Ishikawa (cell line): ENCODE measurements at regions not wholly inside any gene's neighbourhood (a gene's known extent, or its start where the extent isn't known, plus 50 kb on each side); places are given as distances from the start of the nearest gene placed in this dataset.
A peak's percentile ranks its signal among the peaks of the same experiment; 100 is the strongest.

Experiments used
- CEBPB ChIP-seq: IDR thresholded peaks from 2 replicates; pipeline ENCODE4 v1.6.1; 2012
- CREB1 ChIP-seq: IDR thresholded peaks from 2 replicates; pipeline ENCODE4 v1.6.1; 2012; ENCODE audit warnings: low read depth
- EGR1 ChIP-seq: IDR thresholded peaks from 2 replicates; pipeline ENCODE4 v1.6.1; 2012
- EP300 ChIP-seq: IDR thresholded peaks from 2 replicates; pipeline ENCODE4 v1.6.1; 2012; ENCODE audit warnings: borderline replicate concordance
- FOXM1 ChIP-seq: IDR thresholded peaks from 2 replicates; pipeline ENCODE4 v1.6.1; 2012; ENCODE audit warnings: low read depth, borderline replicate concordance
- NFIC ChIP-seq: IDR thresholded peaks from 2 replicates; pipeline ENCODE4 v1.6.1; 2012
- RAD21 ChIP-seq: IDR thresholded peaks from 2 replicates; pipeline ENCODE4 v1.6.1; 2012; ENCODE audit warnings: low read depth
- TAF1 ChIP-seq: IDR thresholded peaks from 2 replicates; pipeline ENCODE4 v1.6.1; 2012; ENCODE audit warnings: low read depth, mild to moderate bottlenecking
- TCF12 ChIP-seq: IDR thresholded peaks from 2 replicates; pipeline ENCODE4 v1.6.1; 2012; ENCODE audit warnings: low read depth
- TEAD4 ChIP-seq: IDR thresholded peaks from 2 replicates; pipeline ENCODE4 v1.6.1; 2012
- YY1 ChIP-seq: IDR thresholded peaks from 2 replicates; pipeline ENCODE4 v1.6.1; 2012; ENCODE audit warnings: low read depth
- ZBTB7A ChIP-seq: IDR thresholded peaks from 2 replicates; pipeline ENCODE4 v1.6.1; 2012; ENCODE audit warnings: low read depth
- TF ChIP-seq, protein P1 (sequence below): IDR thresholded peaks from 2 replicates; pipeline ENCODE4 v1.6.1; 2012
- TF ChIP-seq, protein P2 (sequence below): IDR thresholded peaks from 2 replicates; pipeline ENCODE4 v1.6.1; 2012
- TF ChIP-seq, protein P3 (sequence below): IDR thresholded peaks from 2 replicates; pipeline ENCODE4 v1.6.1; 2012; ENCODE audit warnings: low read depth, mild to moderate bottlenecking

DNA sequence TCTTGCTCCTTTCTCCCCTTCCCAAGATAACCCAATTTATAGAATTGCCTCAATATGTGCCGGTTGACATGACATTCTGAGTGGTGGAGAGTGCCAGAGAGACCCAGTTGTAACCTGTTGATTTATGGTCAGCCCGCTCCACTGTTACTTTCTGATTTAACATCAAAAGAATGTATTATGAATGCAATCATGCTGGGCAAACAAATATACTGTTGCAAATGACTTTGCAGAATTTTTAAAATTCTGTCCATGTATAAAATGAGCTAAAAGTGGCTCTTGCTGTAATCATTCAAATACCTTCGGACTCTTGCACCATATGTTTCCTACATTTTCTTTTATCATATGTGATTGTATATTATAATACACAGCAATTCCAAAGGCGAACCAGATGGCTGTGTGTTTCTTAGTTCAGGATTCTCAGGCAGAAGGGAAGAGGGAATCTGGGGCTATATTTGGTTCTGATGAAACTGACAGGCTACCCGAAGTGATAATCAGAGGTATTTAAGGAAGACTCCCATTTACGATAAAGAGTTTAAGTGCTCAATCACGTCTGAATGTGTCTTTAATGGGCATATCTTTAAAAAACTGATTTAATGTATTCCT is 131.7 kb downstream of the CLCN4 start:
- TF ChIP-seq TCF12, result no peak
- TF ChIP-seq TAF1, result no peak
- TF ChIP-seq RAD21, result no peak
- TF ChIP-seq, protein P1, sequence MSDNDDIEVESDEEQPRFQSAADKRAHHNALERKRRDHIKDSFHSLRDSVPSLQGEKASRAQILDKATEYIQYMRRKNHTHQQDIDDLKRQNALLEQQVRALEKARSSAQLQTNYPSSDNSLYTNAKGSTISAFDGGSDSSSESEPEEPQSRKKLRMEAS, result no peak
- no peak for TF ChIP-seq CREB1
- TF ChIP-seq, protein P2, sequence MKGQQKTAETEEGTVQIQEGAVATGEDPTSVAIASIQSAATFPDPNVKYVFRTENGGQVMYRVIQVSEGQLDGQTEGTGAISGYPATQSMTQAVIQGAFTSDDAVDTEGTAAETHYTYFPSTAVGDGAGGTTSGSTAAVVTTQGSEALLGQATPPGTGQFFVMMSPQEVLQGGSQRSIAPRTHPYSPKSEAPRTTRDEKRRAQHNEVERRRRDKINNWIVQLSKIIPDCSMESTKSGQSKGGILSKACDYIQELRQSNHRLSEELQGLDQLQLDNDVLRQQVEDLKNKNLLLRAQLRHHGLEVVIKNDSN, result no peak
- TF ChIP-seq FOXM1, result no peak
- TF ChIP-seq NFIC, result no peak
- TF ChIP-seq ZBTB7A, result no peak
- no peak for TF ChIP-seq TEAD4
- TF ChIP-seq YY1, result no peak

DNA sequence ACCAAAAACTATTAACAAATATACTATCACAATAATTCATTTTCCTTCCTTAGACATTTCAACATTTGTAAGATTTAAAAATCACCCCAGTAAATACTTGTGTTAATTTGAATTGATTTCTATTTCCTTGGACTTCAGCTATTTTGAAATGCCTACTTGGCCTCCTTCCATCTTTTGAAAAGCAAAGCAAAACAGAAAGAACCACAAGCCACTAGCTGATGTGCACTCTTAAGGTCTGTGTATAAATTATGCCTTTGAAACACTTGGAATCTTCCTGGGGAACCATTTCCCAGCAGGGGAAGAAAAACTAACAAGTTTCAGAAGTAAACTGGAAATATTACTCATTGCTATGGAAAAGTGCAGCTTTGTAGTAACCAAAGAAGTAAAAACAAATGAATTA is 139.8 kb downstream of the CLCN4 start:
- TF ChIP-seq EGR1 (no peak), FOXM1 (no peak), CEBPB (no peak), TCF12 (no peak), YY1 (no peak), ZBTB7A (no peak), NFIC (no peak), EP300 (no peak), TAF1 (no peak), TEAD4 (no peak)
- TF ChIP-seq, protein P1, result no peak
- TF ChIP-seq, protein P2, result no peak

DNA sequence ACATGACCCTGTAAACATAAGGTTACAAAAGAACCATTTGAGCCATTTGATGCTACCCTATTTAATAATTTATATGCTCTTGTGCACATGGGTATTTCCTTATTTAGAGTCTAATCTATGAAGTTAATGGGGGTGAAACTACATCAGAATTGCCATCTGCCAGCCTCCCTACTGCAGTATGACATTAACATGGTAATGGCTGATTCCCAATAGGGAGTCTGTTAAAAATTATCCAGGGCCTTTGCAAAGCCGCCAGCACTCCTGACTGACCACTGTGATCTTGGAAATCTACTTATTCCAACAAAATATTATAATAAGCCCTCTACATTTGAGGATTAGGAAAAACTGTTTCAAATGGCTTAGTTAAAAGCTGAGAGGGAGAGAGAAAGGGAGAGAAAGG is 153.7 kb downstream of the CLCN4 start:
- TF ChIP-seq YY1, result no peak
- TF ChIP-seq TEAD4, result no peak
- TF ChIP-seq, protein P1, result no peak
- TF ChIP-seq CREB1, result no peak
- no peak for TF ChIP-seq TCF12
- TF ChIP-seq, protein P2, result no peak
- no peak for TF ChIP-seq EP300
- TF ChIP-seq EGR1, result no peak
- no peak for TF ChIP-seq ZBTB7A
- TF ChIP-seq NFIC, result no peak
- no peak for TF ChIP-seq CEBPB
- no peak for TF ChIP-seq TAF1

DNA sequence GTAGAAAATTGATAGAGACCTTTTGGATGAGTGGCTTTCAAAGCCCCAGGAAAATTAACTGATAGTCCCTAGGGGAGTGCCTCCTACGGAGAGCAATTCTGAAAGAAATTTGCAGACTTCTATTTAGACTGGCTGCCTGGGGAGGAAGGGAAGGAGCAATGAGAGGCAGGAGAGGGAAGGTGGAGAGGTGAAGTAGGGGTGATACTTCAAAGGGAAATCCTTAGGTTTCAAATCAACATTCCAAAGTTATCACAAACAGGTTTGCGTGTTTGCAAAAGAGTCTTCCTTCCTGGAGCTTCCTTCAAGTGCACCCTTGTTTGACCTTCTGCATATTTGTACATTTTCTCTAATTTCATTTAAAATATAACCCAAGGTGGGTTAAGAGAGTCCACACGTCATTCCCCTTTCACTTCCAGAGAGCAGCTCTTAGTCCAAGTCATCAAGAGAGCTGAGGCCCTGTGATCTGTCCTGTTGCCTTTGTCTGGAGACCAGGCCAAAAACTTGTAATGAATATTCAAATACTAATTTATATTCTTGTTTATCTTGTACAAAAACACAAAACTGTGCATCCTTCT is 157.8 kb downstream of the CLCN4 start:
- TF ChIP-seq, protein P1, result no peak
- TF ChIP-seq TAF1 (no peak), CREB1 (no peak), FOXM1 (no peak), RAD21 (no peak), TEAD4 (no peak), NFIC (no peak), YY1 (no peak), EGR1 (no peak), CEBPB (no peak), EP300 (no peak), TCF12 (no peak), ZBTB7A (no peak)
- TF ChIP-seq, protein P3, sequence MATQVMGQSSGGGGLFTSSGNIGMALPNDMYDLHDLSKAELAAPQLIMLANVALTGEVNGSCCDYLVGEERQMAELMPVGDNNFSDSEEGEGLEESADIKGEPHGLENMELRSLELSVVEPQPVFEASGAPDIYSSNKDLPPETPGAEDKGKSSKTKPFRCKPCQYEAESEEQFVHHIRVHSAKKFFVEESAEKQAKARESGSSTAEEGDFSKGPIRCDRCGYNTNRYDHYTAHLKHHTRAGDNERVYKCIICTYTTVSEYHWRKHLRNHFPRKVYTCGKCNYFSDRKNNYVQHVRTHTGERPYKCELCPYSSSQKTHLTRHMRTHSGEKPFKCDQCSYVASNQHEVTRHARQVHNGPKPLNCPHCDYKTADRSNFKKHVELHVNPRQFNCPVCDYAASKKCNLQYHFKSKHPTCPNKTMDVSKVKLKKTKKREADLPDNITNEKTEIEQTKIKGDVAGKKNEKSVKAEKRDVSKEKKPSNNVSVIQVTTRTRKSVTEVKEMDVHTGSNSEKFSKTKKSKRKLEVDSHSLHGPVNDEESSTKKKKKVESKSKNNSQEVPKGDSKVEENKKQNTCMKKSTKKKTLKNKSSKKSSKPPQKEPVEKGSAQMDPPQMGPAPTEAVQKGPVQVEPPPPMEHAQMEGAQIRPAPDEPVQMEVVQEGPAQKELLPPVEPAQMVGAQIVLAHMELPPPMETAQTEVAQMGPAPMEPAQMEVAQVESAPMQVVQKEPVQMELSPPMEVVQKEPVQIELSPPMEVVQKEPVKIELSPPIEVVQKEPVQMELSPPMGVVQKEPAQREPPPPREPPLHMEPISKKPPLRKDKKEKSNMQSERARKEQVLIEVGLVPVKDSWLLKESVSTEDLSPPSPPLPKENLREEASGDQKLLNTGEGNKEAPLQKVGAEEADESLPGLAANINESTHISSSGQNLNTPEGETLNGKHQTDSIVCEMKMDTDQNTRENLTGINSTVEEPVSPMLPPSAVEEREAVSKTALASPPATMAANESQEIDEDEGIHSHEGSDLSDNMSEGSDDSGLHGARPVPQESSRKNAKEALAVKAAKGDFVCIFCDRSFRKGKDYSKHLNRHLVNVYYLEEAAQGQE, result no peak
- TF ChIP-seq, protein P2, result no peak

DNA sequence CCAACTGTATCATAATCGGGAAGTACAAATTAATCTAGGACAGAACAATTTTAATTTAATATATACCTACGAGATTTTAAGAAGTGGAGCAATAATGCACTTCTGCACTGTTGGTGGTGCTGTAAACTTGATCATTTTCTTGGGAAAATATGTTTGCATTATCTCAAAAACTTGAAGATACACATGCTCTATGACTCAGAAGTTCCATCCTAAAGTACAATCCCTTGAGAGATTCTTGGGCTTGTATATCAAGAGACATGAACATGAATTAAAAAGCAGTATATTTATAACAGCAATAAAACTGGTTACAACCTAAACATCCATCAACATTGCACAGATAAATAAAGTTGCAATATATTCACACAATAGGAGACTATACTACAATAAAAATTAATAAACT is 168.8 kb downstream of the CLCN4 start:
- TF ChIP-seq CEBPB (no peak), FOXM1 (no peak), EGR1 (no peak), EP300 (no peak), ZBTB7A (no peak), TCF12 (no peak), YY1 (no peak), TEAD4 (no peak)

DNA sequence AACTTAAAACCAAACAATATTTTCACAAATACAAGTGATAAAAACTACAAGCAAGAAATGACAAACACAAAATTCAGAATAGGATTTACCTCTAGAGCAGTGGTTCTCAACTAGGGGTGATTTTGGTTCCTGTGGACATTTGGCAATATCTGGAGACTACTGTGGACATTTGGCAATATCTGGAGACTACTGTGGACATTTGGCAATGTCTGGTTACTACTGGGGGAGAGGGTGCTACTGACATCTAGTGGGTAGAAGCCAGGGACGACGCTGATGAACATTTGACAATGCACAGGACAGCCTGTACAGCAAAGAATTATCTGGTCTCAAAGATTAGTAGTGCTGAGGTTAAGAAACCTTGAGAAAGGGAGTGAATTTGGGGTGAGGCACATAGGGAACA is 169.8 kb downstream of the CLCN4 start:
- TF ChIP-seq EGR1 (no peak), TAF1 (no peak), RAD21 (peak; percentile 53; the same call in 1 of the 2 replicates), YY1 (no peak), ZBTB7A (no peak), TEAD4 (no peak), CEBPB (no peak)
